Mucosa of descending colon (tissue), 3 donors: ENCODE measurements at regions not wholly inside any gene's neighbourhood (a gene's known extent, or its start where the extent isn't known, plus 50 kb on each side); places are given as distances from the start of the nearest gene placed in this dataset.

ENCODE experiments used
- ATAC-seq: fragments of 200-7000 bp; cut with Tn5 transposase; one replicate; pipeline ENCODE4 v1.9.1; 2020; ENCODE audit warnings: mild to moderate bottlenecking, moderate library complexity
- DNase-seq, 3 donors: peaks; one replicate each; pipeline ENCODE4 v3.0.0-alpha.2; 2020
- H3K36me3 ChIP-seq: fragments of 200-600 bp; one replicate; pipeline ENCODE4 v1.8.0; 2021; ENCODE audit warnings: low read depth, mild to moderate bottlenecking
- H3K4me1 ChIP-seq: fragments of 200-600 bp; one replicate; pipeline ENCODE4 v1.8.0; 2021; ENCODE audit warnings: low read depth, mild to moderate bottlenecking
- H3K4me3 ChIP-seq: fragments of 200-600 bp; one replicate; pipeline ENCODE4 v1.8.0; 2021; ENCODE audit warnings: mild to moderate bottlenecking
- H3K9me3 ChIP-seq: fragments of 200-600 bp; one replicate; pipeline ENCODE4 v1.8.0; 2021; ENCODE audit warnings: mild to moderate bottlenecking
- intact Hi-C, 2 donors: fragments of 100-400 bp; cut with DNase I in 1 of 2; cut with micrococcal nuclease in 1 of 2; formaldehyde crosslinking; loops; one replicate each; pipeline versions ENCODE4 v1.11.0 to v1.11.1; 2022; cut with DNase I, micrococcal nuclease
- TF ChIP-seq, protein P1 (sequence below): fragments of 200-600 bp; IDR thresholded peaks from one replicate; pipeline ENCODE4 v1.8.0; 2022; ENCODE audit warnings: antibody characterized with exemption, mild to moderate bottlenecking
- donor health status: DM: no; HTN: no; CAD: no; lungs with moderate emphysema.
- donor health status: DM: no; HTN: no; CAD: no.
- donor health status: DM: no; HTN: yes; CAD: no.

DNA sequence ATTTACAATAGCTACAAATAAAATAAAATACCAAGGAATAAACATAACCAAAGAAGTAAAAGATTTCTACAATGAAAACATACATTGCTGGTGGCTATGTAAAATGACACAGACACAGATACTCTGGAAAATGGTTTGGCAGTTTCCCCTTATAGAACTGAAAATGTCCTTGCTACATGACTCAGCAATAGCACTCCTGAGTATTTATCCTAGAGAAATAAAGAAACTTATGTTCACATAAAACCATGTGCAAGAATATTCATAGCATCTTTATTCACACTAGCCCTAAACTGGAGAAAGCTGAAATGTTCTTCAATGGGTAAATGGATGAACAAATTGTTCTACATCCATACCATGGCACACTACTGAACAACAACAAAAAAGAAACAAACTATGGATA, 100.2 kb upstream of the RFC3 start:
- H3K4me1 ChIP-seq, result no peaks in the 10 kb centered on the region
- no peak overlapping the region for H3K4me3 ChIP-seq
- no peak for ATAC-seq
- no peaks in the 10 kb centered on the region for H3K36me3 ChIP-seq
- H3K9me3 ChIP-seq, result no peaks in the 10 kb centered on the region
- intact Hi-C loops, result no loop called here
- no peak for DNase-seq
- TF ChIP-seq, protein P1, sequence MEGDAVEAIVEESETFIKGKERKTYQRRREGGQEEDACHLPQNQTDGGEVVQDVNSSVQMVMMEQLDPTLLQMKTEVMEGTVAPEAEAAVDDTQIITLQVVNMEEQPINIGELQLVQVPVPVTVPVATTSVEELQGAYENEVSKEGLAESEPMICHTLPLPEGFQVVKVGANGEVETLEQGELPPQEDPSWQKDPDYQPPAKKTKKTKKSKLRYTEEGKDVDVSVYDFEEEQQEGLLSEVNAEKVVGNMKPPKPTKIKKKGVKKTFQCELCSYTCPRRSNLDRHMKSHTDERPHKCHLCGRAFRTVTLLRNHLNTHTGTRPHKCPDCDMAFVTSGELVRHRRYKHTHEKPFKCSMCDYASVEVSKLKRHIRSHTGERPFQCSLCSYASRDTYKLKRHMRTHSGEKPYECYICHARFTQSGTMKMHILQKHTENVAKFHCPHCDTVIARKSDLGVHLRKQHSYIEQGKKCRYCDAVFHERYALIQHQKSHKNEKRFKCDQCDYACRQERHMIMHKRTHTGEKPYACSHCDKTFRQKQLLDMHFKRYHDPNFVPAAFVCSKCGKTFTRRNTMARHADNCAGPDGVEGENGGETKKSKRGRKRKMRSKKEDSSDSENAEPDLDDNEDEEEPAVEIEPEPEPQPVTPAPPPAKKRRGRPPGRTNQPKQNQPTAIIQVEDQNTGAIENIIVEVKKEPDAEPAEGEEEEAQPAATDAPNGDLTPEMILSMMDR, result no peak

DNA sequence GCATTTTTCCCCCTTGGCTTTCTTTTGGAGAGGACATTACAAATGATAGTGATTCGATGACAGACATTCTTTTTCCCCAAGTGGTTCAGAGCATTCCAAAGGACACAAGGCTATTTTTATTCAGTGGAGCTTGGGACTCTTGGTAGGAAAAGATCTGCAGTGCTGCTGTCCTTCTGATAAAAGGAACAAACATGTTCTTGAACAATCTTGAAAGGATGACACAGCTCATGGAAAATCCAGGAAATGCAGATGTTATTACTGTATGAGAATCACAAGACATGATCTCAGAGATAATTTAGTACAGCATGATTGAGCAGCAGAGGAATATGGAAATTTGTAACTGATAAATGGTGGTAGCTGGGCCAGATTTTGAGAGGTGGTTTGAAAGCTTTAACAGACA, 96.2 kb upstream of the RFC3 start:
- TF ChIP-seq, protein P1, result no peak
- Histone ChIP-seq H3K9me3 (no peaks in the 10 kb centered on the region), H3K4me1 (no peaks in the 10 kb centered on the region), H3K36me3 (no peaks in the 10 kb centered on the region), H3K4me3 (no peak overlapping the region)
- ATAC-seq (no peak), DNase-seq (no peak)
- intact Hi-C loops, result loop anchor here (5.0 to 10.0 kb wide), 3 partner anchors 167 to 507 kb away; no protein-coding TSS in a partner anchor

DNA sequence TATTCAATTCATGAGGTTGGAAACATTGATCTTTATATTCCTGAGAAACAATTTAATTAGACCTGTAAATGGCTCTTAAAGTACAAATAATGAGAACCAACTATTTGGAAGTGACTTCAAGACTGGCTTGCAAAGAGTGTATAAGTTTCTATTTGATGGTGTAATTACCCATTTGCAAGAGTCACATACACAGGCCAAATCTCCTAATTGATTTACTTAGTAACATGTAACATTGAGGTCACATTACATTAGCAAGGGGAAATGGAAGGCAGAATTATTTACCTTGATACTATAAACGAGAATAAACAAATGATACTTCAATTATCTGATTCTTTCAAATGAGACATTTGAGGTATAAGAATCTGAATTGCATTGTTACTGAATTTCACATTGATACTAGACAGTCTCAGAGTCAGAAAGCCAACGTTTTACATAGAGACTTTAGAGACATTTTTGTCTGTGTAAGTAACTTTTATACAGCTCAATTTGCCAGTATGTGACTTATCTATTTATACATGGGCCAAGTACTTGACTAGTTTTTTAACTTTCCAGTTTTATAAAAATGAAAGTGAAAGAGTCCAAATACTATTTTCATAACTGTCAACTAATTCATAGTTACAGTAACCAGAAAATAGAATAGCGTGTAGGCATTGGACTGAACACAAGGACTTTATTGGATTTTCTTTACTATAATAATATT, 95.6 kb upstream of the RFC3 start:
- no peak for DNase-seq
- no peak overlapping the region for H3K4me3 ChIP-seq
- no peaks in the 10 kb centered on the region for H3K36me3 ChIP-seq
- TF ChIP-seq, protein P1, result no peak
- no peak for ATAC-seq
- H3K4me1 ChIP-seq, result no peaks in the 10 kb centered on the region
- no peaks in the 10 kb centered on the region for H3K9me3 ChIP-seq
- intact Hi-C loops, result loop anchor here (5.0 to 10.0 kb wide), 3 partner anchors 168 to 508 kb away; no protein-coding TSS in a partner anchor

DNA sequence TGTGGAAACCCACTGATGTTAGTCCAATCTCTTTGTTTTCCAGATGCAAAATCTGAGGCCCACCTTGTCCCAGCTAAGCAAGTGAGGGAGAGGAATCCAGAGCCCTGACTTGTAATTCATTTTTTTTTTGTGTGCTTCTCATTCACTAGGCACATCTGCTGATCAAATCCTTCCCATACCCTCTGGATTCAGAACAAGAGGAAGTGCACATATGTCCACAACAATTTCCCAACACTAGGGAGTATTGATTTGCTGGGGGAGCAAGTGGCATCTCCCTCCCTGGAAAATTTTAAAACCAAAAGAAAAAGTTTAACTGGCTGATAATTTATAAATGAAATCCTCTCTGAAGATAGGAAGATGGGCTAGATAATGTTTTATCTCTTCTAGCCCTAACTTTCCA, 94.6 kb upstream of the RFC3 start:
- TF ChIP-seq, protein P1, result no peak
- no peaks in the 10 kb centered on the region for H3K36me3 ChIP-seq
- intact Hi-C loops, result loop anchor here (5.0 to 10.0 kb wide), 3 partner anchors 169 to 509 kb away; no protein-coding TSS in a partner anchor
- DNase-seq (no peak), ATAC-seq (no peak)
- no peak overlapping the region for H3K4me3 ChIP-seq
- H3K9me3 ChIP-seq, result no peaks in the 10 kb centered on the region
- H3K4me1 ChIP-seq, result no peaks in the 10 kb centered on the region

DNA sequence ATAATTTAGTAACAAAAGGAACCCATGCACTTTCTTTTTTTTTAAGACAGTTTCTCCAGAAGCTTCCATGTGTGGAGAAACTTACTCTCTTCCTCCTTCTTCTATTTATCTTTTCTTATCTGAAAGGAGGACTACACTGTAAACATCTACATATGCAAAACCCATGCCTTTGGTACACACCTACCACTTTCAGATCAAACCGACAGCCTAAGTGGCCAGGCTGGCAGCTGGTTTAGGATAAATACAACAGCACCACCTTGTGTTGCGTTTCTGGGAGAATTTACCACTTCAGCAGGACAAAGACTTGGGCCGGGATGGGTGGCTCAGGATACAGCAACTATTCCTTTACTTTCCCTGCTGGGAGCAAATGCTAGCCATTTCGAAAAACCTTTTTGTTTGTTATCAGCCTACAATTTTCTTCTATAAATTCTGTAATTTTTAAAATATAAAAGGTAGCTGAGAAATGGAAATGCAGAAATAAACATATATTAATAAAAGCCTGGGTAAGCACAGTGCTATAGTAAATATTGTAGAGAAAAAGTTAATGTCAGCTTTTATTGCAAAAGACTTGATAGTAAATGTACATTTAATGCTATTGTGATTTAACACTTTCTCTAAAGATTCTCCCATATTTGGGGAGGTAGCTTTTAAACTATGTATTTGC, 94.0 kb upstream of the RFC3 start:
- H3K4me1 ChIP-seq, result no peaks in the 10 kb centered on the region
- H3K36me3 ChIP-seq, result no peaks in the 10 kb centered on the region
- peak; percentile 98 for ATAC-seq
- H3K4me3 ChIP-seq, result no peak overlapping the region
- intact Hi-C loops, result loop anchor here (5.0 to 10.0 kb wide), 3 partner anchors 169 to 509 kb away; no protein-coding TSS in a partner anchor
- TF ChIP-seq, protein P1, result peak; percentile 41
- H3K9me3 ChIP-seq, result no peaks in the 10 kb centered on the region
- DNase-seq, result peak; percentile 54 to 94 (median 61)
